ENCODE measurements at regions not wholly inside any gene's neighbourhood (a gene's known extent, or its start where the extent isn't known, plus 50 kb on each side); places are given as distances from the start of the nearest gene placed in this dataset.
A peak's percentile ranks its signal among the peaks of the same experiment; 100 is the strongest.

GRCh38 chr18:78525366-78526111 lies 454.1 kb upstream of the SALL3 start:
- no peak for DNase-seq

DNA sequence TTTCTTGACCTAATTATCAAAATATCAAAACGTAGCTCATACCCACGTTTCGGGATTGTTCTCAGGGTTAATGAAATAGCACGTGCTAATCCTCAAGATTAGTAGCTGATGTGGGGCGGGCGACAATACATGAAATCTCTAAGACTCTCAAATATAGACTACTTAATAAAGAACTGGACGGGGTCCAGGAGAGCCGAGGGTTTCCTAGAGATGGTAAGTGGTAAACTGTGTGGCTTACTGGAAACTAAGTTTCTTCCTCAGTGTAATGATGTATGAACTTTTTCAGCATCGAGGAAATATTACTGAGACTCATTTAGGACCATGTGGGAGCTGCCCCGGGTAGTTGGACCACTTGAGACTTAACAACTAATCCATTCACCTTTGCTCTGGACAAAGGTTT lies 453.3 kb upstream of the SALL3 start:
- DNase-seq: no peak

- DNase-seq: no peak
These were observed 452.5 kb upstream of the SALL3 start for GRCh38 chr18:78526923-78527711.

DNA sequence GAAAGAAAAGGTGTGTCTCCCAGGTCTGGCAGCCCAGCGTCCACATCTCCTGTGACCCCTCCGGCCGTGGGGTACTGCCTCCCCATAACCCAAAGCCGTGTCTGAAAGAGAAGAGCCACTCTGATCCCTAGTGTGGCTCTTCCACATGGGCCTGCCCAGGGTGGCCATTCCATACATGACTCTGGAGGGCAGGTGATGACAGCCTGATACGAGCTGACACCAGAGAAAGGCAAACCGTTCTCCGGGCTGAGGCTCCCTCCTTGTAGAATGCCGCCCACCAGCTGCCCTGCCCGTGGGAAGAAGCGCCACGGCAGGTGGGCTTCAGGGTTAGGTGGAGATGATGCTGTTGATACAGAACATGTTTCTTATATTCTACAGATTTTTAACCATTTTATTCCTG lies 451.6 kb upstream of the SALL3 start:
- DNase-seq: no peak

DNA sequence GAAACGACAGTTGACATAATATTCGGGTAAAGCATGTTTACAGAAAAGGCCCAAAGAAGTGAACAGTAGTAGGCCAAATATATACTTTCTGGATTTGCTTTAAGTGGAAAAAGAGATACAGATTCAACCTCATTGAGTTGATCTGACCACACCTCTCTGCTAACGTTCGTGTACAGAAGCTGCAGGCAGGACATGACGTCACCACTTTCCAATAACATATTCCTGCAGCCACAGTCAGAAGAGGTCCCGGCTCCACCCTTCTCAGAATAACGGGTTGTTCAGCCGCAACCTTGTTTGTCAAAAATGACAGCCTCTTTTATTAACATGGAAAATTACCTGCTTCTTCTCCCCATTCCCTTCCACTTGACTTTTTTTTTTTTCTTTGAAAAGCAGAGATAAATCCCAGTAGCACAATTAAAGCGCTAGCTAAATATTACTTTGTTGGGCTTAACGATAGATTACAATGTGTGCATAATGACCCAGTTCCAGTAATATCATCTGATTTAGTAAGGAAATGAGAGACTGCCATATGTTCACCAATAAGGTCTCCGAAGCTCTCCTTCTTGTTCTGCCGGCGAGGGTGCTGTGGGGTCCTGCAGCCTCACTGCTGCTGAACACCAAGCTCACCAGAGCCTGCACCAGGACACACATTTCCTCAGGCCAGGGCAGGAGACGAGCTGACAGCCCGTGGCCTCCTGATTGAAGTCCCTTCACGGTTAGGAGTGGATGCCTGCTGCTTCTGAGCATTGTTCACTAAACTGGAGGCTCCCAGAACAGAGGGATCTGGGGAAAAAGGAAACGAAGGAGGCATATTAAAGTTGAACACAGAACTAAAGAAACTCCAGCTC lies 451.0 kb upstream of the SALL3 start:
- DNase-seq: peak; percentile 15

DNA sequence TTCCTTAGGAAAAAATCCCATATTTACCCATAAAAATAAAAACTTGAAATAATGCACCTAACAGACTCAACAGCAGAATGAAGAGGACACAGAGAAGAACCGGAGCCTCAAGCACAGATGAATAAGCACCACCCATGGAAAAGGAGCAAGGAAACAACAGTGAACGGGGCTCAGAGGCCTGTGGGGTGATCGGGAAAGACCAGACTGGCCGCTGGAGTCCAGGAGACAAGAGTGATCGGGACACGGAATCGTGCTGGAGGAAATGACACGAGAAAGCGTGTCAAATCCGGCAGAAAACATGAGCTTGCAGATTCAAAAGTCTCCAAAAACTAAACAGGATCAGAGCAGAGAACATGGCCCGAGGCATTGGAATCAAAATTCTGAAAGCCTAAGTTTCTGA lies 448.0 kb upstream of the SALL3 start:
- no peak for DNase-seq

GRCh38 chr18:78538669-78539440 lies 440.8 kb upstream of the SALL3 start:
- no peak for DNase-seq

GRCh38 chr18:78540636-78541529 lies 438.7 kb upstream of the SALL3 start:
- no peak for DNase-seq

DNA sequence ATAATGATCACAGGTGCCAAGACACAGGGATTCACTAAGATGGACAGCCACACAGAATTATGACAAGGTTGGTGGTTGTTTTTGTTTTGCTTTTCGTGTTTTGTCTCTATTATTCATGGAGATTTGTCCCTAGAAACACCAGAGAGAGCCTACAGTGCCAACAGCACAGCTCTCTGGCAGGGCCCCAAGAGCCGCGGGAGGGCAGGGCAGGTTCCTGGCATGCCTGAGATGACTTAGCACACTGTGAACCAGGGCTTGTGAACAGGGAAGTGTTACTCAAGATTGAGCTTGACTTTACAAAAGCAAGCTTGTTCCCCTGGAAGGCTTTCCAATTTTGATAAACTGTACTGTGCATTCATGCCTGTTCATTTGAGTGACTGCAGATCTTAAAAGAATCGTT lies 437.4 kb upstream of the SALL3 start:
- DNase-seq: no peak

- no peak for DNase-seq
These were observed 436.4 kb upstream of the SALL3 start for GRCh38 chr18:78543201-78543725.

DNA sequence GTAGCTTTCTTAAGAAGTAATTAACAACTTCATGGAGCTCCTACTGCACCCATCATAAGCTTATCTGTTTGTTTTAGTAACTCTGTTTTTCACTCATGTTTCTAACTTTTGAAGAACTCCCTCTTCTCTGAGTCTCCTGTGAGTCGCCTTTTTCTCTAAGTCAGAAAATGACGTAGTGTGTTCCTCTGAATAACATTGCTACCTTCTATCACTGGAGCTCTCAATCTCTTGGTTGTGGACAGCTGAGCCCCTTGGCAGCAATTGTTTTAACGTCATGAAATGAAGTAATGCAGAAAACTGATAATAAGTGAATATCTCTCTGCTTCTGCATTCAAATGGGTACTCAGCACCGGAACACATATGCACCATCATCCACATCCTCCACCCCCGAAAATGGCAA lies 433.3 kb upstream of the SALL3 start:
- DNase-seq: no peak

DNA sequence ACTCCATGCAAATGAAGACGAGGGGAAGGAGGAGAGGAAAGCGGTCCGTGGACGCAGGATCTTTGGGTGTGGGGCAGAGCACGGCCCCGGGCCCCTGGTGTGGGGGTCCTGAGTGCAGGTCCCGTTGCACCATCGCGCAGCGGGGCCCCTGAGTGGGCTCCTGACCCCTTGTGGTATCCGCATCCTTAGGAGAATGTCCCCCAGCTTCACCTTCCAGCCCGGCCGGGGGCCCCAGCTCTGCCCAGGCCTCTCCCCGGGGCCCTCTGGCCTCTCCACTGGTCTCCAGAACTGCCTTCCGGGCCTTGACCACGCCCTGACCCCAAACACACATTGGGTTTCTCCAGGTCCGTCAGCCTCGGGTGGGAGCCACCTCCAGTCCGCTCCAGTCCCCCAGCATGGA lies 431.8 kb upstream of the SALL3 start:
- DNase-seq: no peak

DNA sequence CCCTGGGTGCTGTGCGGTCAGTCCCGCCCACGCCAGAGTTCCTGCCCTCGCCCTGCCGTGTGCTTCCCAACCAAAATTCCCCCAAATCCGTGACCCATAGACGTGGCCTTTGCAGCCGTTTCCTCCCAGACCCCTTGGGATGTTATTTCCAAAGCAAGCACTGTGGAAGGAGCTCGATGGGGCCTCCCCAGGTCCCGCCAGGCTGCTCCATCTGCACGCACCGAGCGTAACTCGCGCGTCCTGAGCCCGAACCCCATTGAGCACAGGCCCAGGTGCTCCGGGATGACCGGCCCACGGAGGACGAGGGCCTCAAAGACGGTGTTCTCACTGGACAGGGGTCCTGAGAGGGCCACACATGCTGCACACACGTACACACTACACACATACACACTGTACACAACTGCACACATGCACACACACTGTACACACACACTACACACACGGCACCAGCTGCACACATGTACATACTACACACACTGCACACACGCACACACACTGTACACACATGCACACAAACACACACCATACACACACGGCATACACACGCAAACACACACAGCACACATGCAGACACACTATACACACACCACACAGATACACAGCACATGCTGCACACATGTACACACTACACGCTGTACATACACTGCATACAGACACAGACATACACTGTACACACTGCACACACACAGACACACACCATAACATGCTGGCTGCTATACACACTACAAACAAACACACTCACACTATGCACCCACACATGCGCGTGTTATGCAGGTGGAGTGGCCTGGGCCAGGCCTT lies 431.2 kb upstream of the SALL3 start:
- no peak for DNase-seq

DNA sequence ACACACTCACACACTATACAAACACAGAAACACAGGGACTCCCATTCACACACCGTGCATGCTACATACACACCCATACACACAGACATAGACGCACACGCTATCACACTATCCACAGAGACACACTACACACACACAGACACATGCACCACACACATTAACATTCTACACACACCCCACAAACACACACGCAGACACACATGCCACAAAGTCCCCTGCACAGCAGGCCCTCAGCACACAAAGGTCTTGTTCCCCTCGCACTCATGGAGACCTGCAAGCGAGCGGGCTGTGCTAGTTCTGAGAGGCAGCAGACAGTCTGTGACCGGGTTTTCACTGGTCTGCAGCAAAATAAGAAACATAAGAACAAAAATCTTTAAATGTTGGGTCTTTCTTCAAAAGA lies 429.6 kb upstream of the SALL3 start:
- no peak for DNase-seq

DNA sequence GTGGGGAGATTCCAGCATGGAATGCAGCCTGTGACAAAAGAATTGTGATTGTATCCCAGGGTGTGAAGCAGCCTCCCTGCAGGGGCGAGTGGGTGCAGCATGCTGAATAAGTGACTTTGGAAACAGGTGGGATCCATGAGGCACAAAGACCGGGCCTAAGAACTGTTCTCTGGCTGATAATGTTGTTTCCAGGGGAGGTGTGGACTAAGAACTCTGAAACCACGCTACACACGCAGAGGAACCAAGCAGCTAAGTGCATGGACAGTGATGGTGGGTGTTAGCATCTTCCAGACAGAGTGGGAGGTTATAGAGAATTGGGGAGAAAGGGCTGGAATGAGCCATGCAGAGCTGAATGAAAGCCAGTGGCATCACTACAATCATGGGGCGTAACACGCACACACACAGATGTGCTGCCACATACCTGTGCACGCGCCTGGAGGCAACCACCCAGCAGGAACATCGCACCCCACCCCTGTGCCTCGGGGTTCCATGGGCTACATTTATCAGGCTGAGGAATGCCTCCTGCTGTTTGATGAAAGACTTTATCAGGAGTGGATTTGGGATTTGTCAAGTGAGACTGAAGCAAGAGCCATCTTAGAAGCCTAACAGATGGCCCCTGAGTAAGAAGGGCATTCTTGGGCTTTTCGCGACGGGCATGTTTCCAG lies 424.5 kb upstream of the SALL3 start:
- DNase-seq: no peak

GRCh38 chr18:78557371-78557770 lies 422.2 kb upstream of the SALL3 start:
- no peak for DNase-seq

DNA sequence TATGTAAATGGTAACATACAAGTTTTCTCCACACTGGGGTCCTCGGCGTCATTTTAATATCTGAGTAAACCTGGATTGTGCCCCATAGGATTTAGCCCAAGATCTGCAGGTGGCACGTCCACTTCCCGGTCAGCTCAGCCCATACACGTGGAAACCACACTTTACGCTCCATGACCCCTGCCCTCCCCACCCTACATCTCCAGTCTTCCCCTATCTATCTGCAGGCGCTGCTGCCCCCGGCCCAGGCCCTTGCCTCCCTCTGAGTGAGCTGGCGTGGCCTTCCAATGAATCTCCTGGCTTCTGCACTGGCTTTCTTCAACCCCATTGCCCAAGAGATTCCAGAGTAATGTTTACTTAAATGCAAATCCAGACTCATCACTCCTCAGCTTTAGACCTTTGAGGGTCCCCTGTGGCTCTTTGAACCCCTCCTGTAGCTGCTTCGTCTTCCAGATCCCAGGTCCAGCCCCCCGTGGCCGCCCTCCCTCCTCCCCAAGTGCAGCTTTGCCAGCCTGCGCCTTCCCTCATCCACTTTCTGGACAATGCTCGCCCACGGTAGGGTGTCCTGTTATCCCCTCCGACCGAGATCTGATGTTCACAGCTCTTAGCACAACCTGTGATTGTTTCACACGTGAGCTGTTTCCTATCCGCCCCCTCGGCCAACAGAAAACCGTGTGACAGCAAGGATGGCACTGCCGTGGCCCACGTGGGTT lies 421.4 kb upstream of the SALL3 start:
- DNase-seq: no peak

DNA sequence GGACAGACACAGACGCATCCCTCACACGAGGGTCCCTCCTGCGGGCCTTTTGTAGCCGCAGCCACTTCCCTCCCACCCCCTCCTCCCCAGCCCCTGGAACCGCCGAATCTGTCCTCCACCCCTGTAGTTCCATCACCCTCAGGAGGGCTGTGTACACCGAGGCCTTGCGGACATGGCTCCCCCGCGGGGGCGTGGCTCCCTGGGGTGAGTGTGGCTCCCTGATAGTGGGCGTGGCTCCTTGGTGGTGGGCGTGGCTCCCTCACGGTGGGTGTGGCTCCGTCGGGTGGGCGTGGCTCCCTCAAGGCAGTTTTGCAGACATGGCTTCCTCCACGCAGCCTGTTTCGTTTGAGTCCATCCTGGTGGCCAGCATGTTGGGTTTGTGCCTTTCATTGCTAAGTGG lies 420.7 kb upstream of the SALL3 start:
- no peak for DNase-seq

GRCh38 chr18:78559584-78559983 lies 420.0 kb upstream of the SALL3 start:
- DNase-seq: no peak
